SJSA1 (cell line): ENCODE measurements at regions not wholly inside any gene's neighbourhood (a gene's known extent, or its start where the extent isn't known, plus 50 kb on each side); places are given as distances from the start of the nearest gene placed in this dataset.

Experiments
- DNase-seq, 2 experiments: peaks; one replicate each; pipeline ENCODE4 v3.0.0-alpha.2; 2015 to 2020; ENCODE audit warnings: low spot score in 2 of 2, low read depth in 1 of 2
- H3K27ac ChIP-seq: fragments of 250-450 bp; sonication (Bioruptor Pico); 2 replicates; pipeline ENCODE4 v1.5.1; 2020; ENCODE audit warnings: mild to moderate bottlenecking, moderate library complexity
- H3K27me3 ChIP-seq: fragments of 250-450 bp; sonication (Bioruptor Pico); replicated peaks from 2 replicates; pipeline ENCODE4 v1.5.1; 2020; ENCODE audit warnings: mild to moderate bottlenecking, moderate library complexity
- H3K36me3 ChIP-seq: fragments of 250-450 bp; sonication (Bioruptor Pico); 2 replicates; pipeline ENCODE4 v1.5.1; 2020; ENCODE audit warnings: mild to moderate bottlenecking
- H3K4me1 ChIP-seq: fragments of 250-450 bp; sonication (Bioruptor Pico); replicated peaks from 2 replicates; pipeline ENCODE4 v1.6.1; 2021; ENCODE audit warnings: mild to moderate bottlenecking
- H3K4me3 ChIP-seq: fragments of 250-450 bp; sonication (Bioruptor Pico); 2 replicates; pipeline ENCODE4 v1.5.1; 2020; ENCODE audit warnings: mild to moderate bottlenecking
- H3K9me3 ChIP-seq: fragments of 250-450 bp; sonication (Bioruptor Pico); replicated peaks from 2 replicates; pipeline ENCODE4 v1.5.1; 2020; ENCODE audit warnings: mild to moderate bottlenecking

GRCh38 chr16:22614271-22614947, 103.7 kb downstream of the NPIPB5 start:
- H3K4me1 ChIP-seq: no peaks in the 10 kb centered on the region
- no peak overlapping the region for H3K4me3 ChIP-seq
- DNase-seq: no peak

GRCh38 chr16:22618842-22619241, 108.2 kb downstream of the NPIPB5 start:
- Histone ChIP-seq H3K4me1 (no peaks in the 10 kb centered on the region), H3K9me3 (peaks cover 5% of the 10 kb centered on the region; the same call in 1 of the 2 replicates)

More at GRCh38 chr16:22614271-22614947, 103.7 kb downstream of the NPIPB5 start:
- Histone ChIP-seq H3K36me3 (no peaks in the 10 kb centered on the region), H3K27ac (no peak overlapping the region), H3K9me3 (peaks cover 6% of the 10 kb centered on the region; the same call in 1 of the 2 replicates), H3K27me3 (peaks cover 14% of the 10 kb centered on the region; the same call in 1 of the 2 replicates)

GRCh38 chr16:22621586-22622155, 111.0 kb downstream of the NPIPB5 start:
- Histone ChIP-seq H3K27ac (no peak overlapping the region), H3K4me3 (no peak overlapping the region), H3K36me3 (no peaks in the 10 kb centered on the region), H3K4me1 (no peaks in the 10 kb centered on the region), H3K27me3 (peaks cover 37% of the 10 kb centered on the region), H3K9me3 (no peaks in the 10 kb centered on the region; the same call in 1 of the 2 replicates)
- DNase-seq: no peak

More at GRCh38 chr16:22618842-22619241, 108.2 kb downstream of the NPIPB5 start:
- Histone ChIP-seq H3K4me3 (no peak overlapping the region), H3K27me3 (peaks cover 39% of the 10 kb centered on the region), H3K27ac (no peak overlapping the region), H3K36me3 (no peaks in the 10 kb centered on the region)
- no peak for DNase-seq

- Histone ChIP-seq H3K27me3 (peaks cover 37% of the 10 kb centered on the region), H3K4me1 (no peaks in the 10 kb centered on the region)
- DNase-seq: no peak
Observed at GRCh38 chr16:22622703-22623102, 112.0 kb downstream of the NPIPB5 start.

GRCh38 chr16:22623351-22623781, 112.7 kb downstream of the NPIPB5 start:
- H3K36me3 ChIP-seq: no peaks in the 10 kb centered on the region
- peaks cover 37% of the 10 kb centered on the region for H3K27me3 ChIP-seq
- H3K27ac ChIP-seq: no peak overlapping the region
- no peak overlapping the region for H3K4me3 ChIP-seq
- H3K9me3 ChIP-seq: no peaks in the 10 kb centered on the region
- H3K4me1 ChIP-seq: no peaks in the 10 kb centered on the region
- no peak for DNase-seq

More at GRCh38 chr16:22622703-22623102, 112.0 kb downstream of the NPIPB5 start:
- Histone ChIP-seq H3K36me3 (no peaks in the 10 kb centered on the region), H3K27ac (no peak overlapping the region), H3K9me3 (no peaks in the 10 kb centered on the region), H3K4me3 (no peak overlapping the region)

GRCh38 chr16:22624038-22624799, 113.5 kb downstream of the NPIPB5 start:
- Histone ChIP-seq H3K9me3 (no peaks in the 10 kb centered on the region), H3K36me3 (no peaks in the 10 kb centered on the region), H3K27ac (no peak overlapping the region), H3K27me3 (peaks cover 37% of the 10 kb centered on the region), H3K4me3 (no peak overlapping the region), H3K4me1 (no peaks in the 10 kb centered on the region)
- no peak for DNase-seq

GRCh38 chr16:22624800-22625533, 114.3 kb downstream of the NPIPB5 start:
- Histone ChIP-seq H3K27me3 (peaks cover 34% of the 10 kb centered on the region), H3K36me3 (no peaks in the 10 kb centered on the region), H3K4me1 (no peaks in the 10 kb centered on the region), H3K27ac (no peak overlapping the region), H3K9me3 (no peaks in the 10 kb centered on the region), H3K4me3 (no peak overlapping the region)
- no peak for DNase-seq

- Histone ChIP-seq H3K4me3 (no peak overlapping the region), H3K4me1 (no peaks in the 10 kb centered on the region), H3K36me3 (no peaks in the 10 kb centered on the region), H3K27me3 (peaks cover 30% of the 10 kb centered on the region), H3K27ac (no peak overlapping the region), H3K9me3 (no peaks in the 10 kb centered on the region)
- no peak for DNase-seq
Observed at GRCh38 chr16:22625967-22626366, 115.3 kb downstream of the NPIPB5 start.

- Histone ChIP-seq H3K36me3 (no peaks in the 10 kb centered on the region), H3K27ac (no peak overlapping the region), H3K27me3 (peaks cover 21% of the 10 kb centered on the region), H3K4me1 (no peaks in the 10 kb centered on the region), H3K4me3 (no peak overlapping the region), H3K9me3 (no peaks in the 10 kb centered on the region)
- DNase-seq: no peak
Observed at GRCh38 chr16:22627043-22627442, 116.4 kb downstream of the NPIPB5 start.

- Histone ChIP-seq H3K4me1 (no peaks in the 10 kb centered on the region), H3K4me3 (no peak overlapping the region), H3K27me3 (peaks cover 16% of the 10 kb centered on the region; the same call in 1 of the 2 replicates), H3K36me3 (no peaks in the 10 kb centered on the region), H3K27ac (no peak overlapping the region), H3K9me3 (no peaks in the 10 kb centered on the region)
- no peak for DNase-seq
Observed at GRCh38 chr16:22628994-22629393, 118.3 kb downstream of the NPIPB5 start.

- Histone ChIP-seq H3K36me3 (no peaks in the 10 kb centered on the region), H3K4me3 (no peak overlapping the region), H3K4me1 (no peaks in the 10 kb centered on the region), H3K27me3 (peaks cover 14% of the 10 kb centered on the region; the same call in 1 of the 2 replicates), H3K27ac (no peak overlapping the region), H3K9me3 (no peaks in the 10 kb centered on the region)
- DNase-seq: no peak
Observed at GRCh38 chr16:22630242-22630641, 119.6 kb downstream of the NPIPB5 start.

GRCh38 chr16:22631264-22631663, 120.6 kb downstream of the NPIPB5 start:
- H3K4me1 ChIP-seq: no peaks in the 10 kb centered on the region
- H3K27ac ChIP-seq: no peak overlapping the region
- no peaks in the 10 kb centered on the region for H3K36me3 ChIP-seq
- H3K9me3 ChIP-seq: no peaks in the 10 kb centered on the region
- 0 out of 2 replicates have a peak, but pooled peaks cover 6% of the 10 kb centered on the region for H3K27me3 ChIP-seq
- no peak overlapping the region for H3K4me3 ChIP-seq
- no peak for DNase-seq

GRCh38 chr16:22632606-22633005, 121.9 kb downstream of the NPIPB5 start:
- no peak overlapping the region for H3K4me3 ChIP-seq
- H3K9me3 ChIP-seq: no peaks in the 10 kb centered on the region
- DNase-seq: no peak
- no peak overlapping the region for H3K27ac ChIP-seq
- 0 out of 2 replicates have a peak, but pooled peaks cover 5% of the 10 kb centered on the region for H3K27me3 ChIP-seq
- H3K36me3 ChIP-seq: no peaks in the 10 kb centered on the region
- no peaks in the 10 kb centered on the region for H3K4me1 ChIP-seq
